Neural progenitor cell (in vitro differentiated cells): ENCODE measurements at regions not wholly inside any gene's neighbourhood (a gene's known extent, or its start where the extent isn't known, plus 50 kb on each side); places are given as distances from the start of the nearest gene placed in this dataset.

ENCODE experiments used
- DNase-seq: peaks from one replicate; pipeline ENCODE4 v3.0.0-alpha.2; 2016; ENCODE audit warnings: low spot score
- H2AFZ ChIP-seq: fragments of 200-600 bp; sonication (generic); replicated peaks from 2 replicates; pipeline ENCODE4 v1.6.1; 2016; ENCODE audit warnings: antibody characterized with exemption
- H3F3A ChIP-seq: fragments of 200-600 bp; sonication (generic); 2 replicates; pipeline ENCODE4 v1.6.1; 2016; ENCODE audit warnings: antibody characterized with exemption, low read depth
- H3K27ac ChIP-seq: fragments of 200-600 bp; sonication (generic); 2 replicates; pipeline ENCODE4 v1.5.1; 2016; ENCODE audit warnings: mild to moderate bottlenecking
- H3K27me3 ChIP-seq: fragments of 200-600 bp; sonication (generic); 2 replicates; pipeline ENCODE4 v1.6.1; 2016; ENCODE audit warnings: mild to moderate bottlenecking, moderate library complexity
- H3K36me3 ChIP-seq: fragments of 200-600 bp; sonication (generic); 2 replicates; pipeline ENCODE4 v1.5.1; 2016
- H3K4me1 ChIP-seq: fragments of 200-600 bp; sonication (generic); 2 replicates; pipeline ENCODE4 v1.6.1; 2016; ENCODE audit warnings: mixed run types
- H3K4me2 ChIP-seq: fragments of 200-600 bp; sonication (generic); 2 replicates; pipeline ENCODE4 v1.6.1; 2016
- H3K4me3 ChIP-seq: fragments of 200-600 bp; sonication (generic); 2 replicates; pipeline ENCODE4 v1.5.1; 2016
- H3K79me2 ChIP-seq: fragments of 200-600 bp; sonication (generic); 2 replicates; pipeline ENCODE4 v1.6.1; 2016; ENCODE audit warnings: low read depth
- H3K9ac ChIP-seq: fragments of 200-600 bp; sonication (generic); 2 replicates; pipeline ENCODE4 v1.6.1; 2016
- H3K9me3 ChIP-seq: fragments of 200-600 bp; sonication (generic); 2 replicates; pipeline ENCODE4 v1.5.1; 2016; ENCODE audit warnings: low read depth
- H4K20me1 ChIP-seq: fragments of 200-600 bp; sonication (generic); 2 replicates; pipeline ENCODE4 v1.6.1; 2016; ENCODE audit warnings: low read depth
- H3K27ac Mint-ChIP-seq: 3 replicates; pipeline ENCODE4 v1.8.0; 2021; ENCODE audit warnings: mixed read lengths
- H3K27me3 Mint-ChIP-seq: 2 replicates; pipeline ENCODE4 v1.8.0; 2022; ENCODE audit warnings: low read depth, mild to moderate bottlenecking, inconsistent platforms, moderate library complexity, mixed read lengths; ENCODE audit not compliant: insufficient read depth
- H3K36me3 Mint-ChIP-seq: 3 replicates; pipeline ENCODE4 v1.8.0; 2021; ENCODE audit warnings: mixed read lengths
- H3K4me1 Mint-ChIP-seq: 3 replicates; pipeline ENCODE4 v1.8.0; 2021; ENCODE audit warnings: mixed read lengths
- H3K4me3 Mint-ChIP-seq: 3 replicates; pipeline ENCODE4 v1.8.0; 2021; ENCODE audit warnings: mild to moderate bottlenecking, moderate library complexity, mixed read lengths
- H3K9me3 Mint-ChIP-seq: 3 replicates; pipeline ENCODE4 v1.8.0; 2020; ENCODE audit warnings: mixed read lengths
- CTCF ChIP-seq: fragments of 200-600 bp; sonication (generic); IDR thresholded peaks from 2 replicates; pipeline ENCODE4 v1.5.1; 2017; ENCODE audit warnings: antibody characterized with exemption, mild to moderate bottlenecking
- EZH2 ChIP-seq: fragments of 200-600 bp; sonication (generic); IDR thresholded peaks from 2 replicates; pipeline ENCODE4 v1.6.1; 2017; ENCODE audit warnings: antibody characterized with exemption, mild to moderate bottlenecking, moderate library complexity
- EZH2phosphoT487 ChIP-seq: fragments of 200-600 bp; sonication (generic); IDR thresholded peaks from 2 replicates; pipeline ENCODE4 v1.6.1; 2017; ENCODE audit warnings: antibody characterized with exemption

GRCh38 chr6:112429226-112429625, 82.1 kb downstream of the RFPL4B start:
- H3K4me1 ChIP-seq = no peaks in the 10 kb centered on the region
- no peaks in the 10 kb centered on the region for H3K36me3 ChIP-seq
- H4K20me1 ChIP-seq = no peaks in the 10 kb centered on the region
- H3K79me2 ChIP-seq = no peaks in the 10 kb centered on the region
- peak; percentile 39 for DNase-seq
- peak overlapping the region; percentile 73 for H2AFZ ChIP-seq
- TF ChIP-seq EZH2 = no peak
- no peak for TF ChIP-seq EZH2phosphoT487
- peak; percentile 53 for TF ChIP-seq CTCF
- no peak overlapping the region for H3K27ac Mint-ChIP-seq
- H3K4me1 Mint-ChIP-seq = peaks cover 6% of the 10 kb centered on the region
- H3F3A ChIP-seq = no peaks in the 10 kb centered on the region
- no peak overlapping the region for H3K9ac ChIP-seq
- no peak overlapping the region for H3K27ac ChIP-seq
- H3K4me2 ChIP-seq = no peak overlapping the region
- H3K9me3 Mint-ChIP-seq = peaks cover 32% of the 10 kb centered on the region
- H3K27me3 Mint-ChIP-seq = peaks cover 2% of the 10 kb centered on the region
- no peaks in the 10 kb centered on the region for H3K27me3 ChIP-seq
- no peak overlapping the region for H3K4me3 Mint-ChIP-seq
- no peaks in the 10 kb centered on the region for H3K9me3 ChIP-seq
- no peak overlapping the region for H3K4me3 ChIP-seq
- H3K36me3 Mint-ChIP-seq = peaks cover 7% of the 10 kb centered on the region

- Mint-ChIP-seq H3K4me3 (no peak overlapping the region), H3K36me3 (peaks cover 3% of the 10 kb centered on the region), H3K4me1 (peaks cover 6% of the 10 kb centered on the region), H3K27me3 (peaks cover 2% of the 10 kb centered on the region), H3K27ac (no peak overlapping the region), H3K9me3 (peaks cover 13% of the 10 kb centered on the region)
- Histone ChIP-seq H3K4me3 (no peak overlapping the region), H3K4me1 (peaks cover 4% of the 10 kb centered on the region), H3F3A (no peaks in the 10 kb centered on the region), H3K79me2 (no peaks in the 10 kb centered on the region), H3K4me2 (no peak overlapping the region), H3K36me3 (no peaks in the 10 kb centered on the region), H2AFZ (no peak overlapping the region), H3K27me3 (no peaks in the 10 kb centered on the region), H4K20me1 (no peaks in the 10 kb centered on the region), H3K27ac (no peak overlapping the region), H3K9me3 (no peaks in the 10 kb centered on the region), H3K9ac (no peak overlapping the region)
- TF ChIP-seq EZH2phosphoT487 = no peak
- no peak for DNase-seq
Measured at GRCh38 chr6:112431803-112432202, 84.7 kb downstream of the RFPL4B start.

GRCh38 chr6:112432853-112433252, 85.7 kb downstream of the RFPL4B start:
- Histone ChIP-seq H3K4me3 (no peak overlapping the region), H3K27me3 (no peaks in the 10 kb centered on the region), H3K27ac (no peak overlapping the region), H2AFZ (no peak overlapping the region), H3F3A (no peaks in the 10 kb centered on the region), H3K9ac (no peak overlapping the region), H3K36me3 (no peaks in the 10 kb centered on the region), H4K20me1 (no peaks in the 10 kb centered on the region), H3K4me1 (peaks cover 7% of the 10 kb centered on the region), H3K4me2 (no peak overlapping the region), H3K79me2 (no peaks in the 10 kb centered on the region), H3K9me3 (no peaks in the 10 kb centered on the region)
- Mint-ChIP-seq H3K4me3 (no peak overlapping the region), H3K27ac (peak overlapping the region; percentile 62), H3K36me3 (peaks cover 3% of the 10 kb centered on the region), H3K27me3 (peaks cover 3% of the 10 kb centered on the region), H3K9me3 (peaks cover 10% of the 10 kb centered on the region), H3K4me1 (peaks cover 12% of the 10 kb centered on the region)
- no peak for TF ChIP-seq EZH2phosphoT487
- no peak for TF ChIP-seq EZH2
- TF ChIP-seq CTCF = no peak
- no peak for DNase-seq

DNA sequence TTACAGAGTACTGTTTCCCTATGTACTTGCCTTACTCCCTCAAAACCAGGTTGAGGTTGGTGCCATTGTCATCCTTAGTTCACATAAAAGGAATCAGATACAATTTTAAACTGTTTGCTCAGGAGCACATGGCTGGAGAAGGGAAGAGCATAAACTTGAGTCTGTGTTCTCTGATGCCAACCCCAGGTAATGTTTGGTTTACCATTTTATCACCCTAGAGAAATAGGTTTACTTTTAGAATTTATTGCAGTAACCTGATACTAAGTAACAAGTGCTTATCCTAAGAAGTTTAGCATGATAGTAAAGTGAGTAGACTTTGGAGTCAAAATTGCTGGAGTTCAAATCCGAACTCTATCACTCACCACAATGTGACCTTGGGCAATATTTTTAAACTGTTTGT, 86.3 kb downstream of the RFPL4B start:
- Mint-ChIP-seq H3K4me1 (peaks cover 16% of the 10 kb centered on the region), H3K36me3 (peaks cover 3% of the 10 kb centered on the region), H3K27me3 (peaks cover 4% of the 10 kb centered on the region), H3K27ac (no peak overlapping the region), H3K9me3 (peaks cover 8% of the 10 kb centered on the region), H3K4me3 (no peak overlapping the region)
- Histone ChIP-seq H3K27me3 (no peaks in the 10 kb centered on the region), H3K4me2 (no peak overlapping the region), H4K20me1 (no peaks in the 10 kb centered on the region), H3K4me1 (peaks cover 7% of the 10 kb centered on the region), H3K9ac (no peak overlapping the region), H3K36me3 (no peaks in the 10 kb centered on the region), H3K9me3 (no peaks in the 10 kb centered on the region), H3K27ac (no peak overlapping the region), H2AFZ (no peak overlapping the region), H3F3A (no peaks in the 10 kb centered on the region), H3K79me2 (no peaks in the 10 kb centered on the region), H3K4me3 (no peak overlapping the region)
- TF ChIP-seq EZH2 (no peak), EZH2phosphoT487 (no peak), CTCF (no peak)
- DNase-seq = no peak
